Adipocyte (in vitro differentiated cells): ENCODE measurements at regions not wholly inside any gene's neighbourhood (a gene's known extent, or its start where the extent isn't known, plus 50 kb on each side); places are given as distances from the start of the nearest gene placed in this dataset.

Experiments
- DNase-seq: peaks from one replicate; pipeline ENCODE4 v3.0.0-alpha.2; 2015; ENCODE audit warnings: low read depth
- H3K27me3 ChIP-seq: replicated peaks from 2 replicates; pipeline ENCODE4 v1.7.0; 2013; ENCODE audit warnings: mild to moderate bottlenecking, low read length, moderate library complexity; ENCODE audit not compliant: control insufficient read depth, insufficient read depth
- H3K36me3 ChIP-seq: 2 replicates; pipeline ENCODE4 v1.7.0; 2013; ENCODE audit warnings: low read length, mild to moderate bottlenecking, moderate library complexity; ENCODE audit not compliant: control insufficient read depth, insufficient read depth, severe bottlenecking
- H3K4me1 ChIP-seq: 2 replicates; pipeline ENCODE4 v1.7.0; 2013; ENCODE audit warnings: mild to moderate bottlenecking, low read length, moderate library complexity; ENCODE audit not compliant: control insufficient read depth, insufficient read depth
- H3K4me3 ChIP-seq: 2 replicates; pipeline ENCODE4 v1.7.0; 2013; ENCODE audit warnings: mild to moderate bottlenecking, low read length, moderate library complexity
- H3K9ac ChIP-seq: 2 replicates; pipeline ENCODE4 v1.7.0; 2013; ENCODE audit warnings: mild to moderate bottlenecking, low read length, moderate library complexity
- H3K9me3 ChIP-seq: 2 replicates; pipeline ENCODE4 v1.7.0; 2013; ENCODE audit warnings: mild to moderate bottlenecking, low read length, moderate library complexity; ENCODE audit not compliant: control insufficient read depth

DNA sequence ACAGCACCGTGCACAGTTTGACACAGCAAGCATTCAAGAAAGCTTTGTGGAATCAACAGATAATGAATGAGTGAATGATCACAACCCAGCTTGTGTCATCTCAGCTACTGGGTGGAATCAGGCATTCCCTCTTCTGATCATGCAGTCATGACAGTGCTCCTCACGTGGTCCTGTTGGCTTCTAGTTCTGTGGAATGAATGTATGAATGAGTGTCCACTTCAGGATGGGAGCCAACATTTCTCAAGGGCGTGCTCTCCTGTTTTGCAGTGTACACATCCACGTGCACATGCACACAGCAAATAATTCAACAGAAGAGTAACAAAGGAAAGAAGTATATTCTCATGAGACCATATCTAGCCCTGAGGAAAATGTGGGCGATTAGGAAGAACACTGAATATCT is 133.1 kb upstream of the NPVF start:
- Histone ChIP-seq H3K4me1 (no peaks in the 10 kb centered on the region), H3K4me3 (no peak overlapping the region), H3K27me3 (peaks cover 15% of the 10 kb centered on the region), H3K9ac (no peak overlapping the region), H3K9me3 (no peaks in the 10 kb centered on the region), H3K36me3 (no peaks in the 10 kb centered on the region)
- DNase-seq: no peak

DNA sequence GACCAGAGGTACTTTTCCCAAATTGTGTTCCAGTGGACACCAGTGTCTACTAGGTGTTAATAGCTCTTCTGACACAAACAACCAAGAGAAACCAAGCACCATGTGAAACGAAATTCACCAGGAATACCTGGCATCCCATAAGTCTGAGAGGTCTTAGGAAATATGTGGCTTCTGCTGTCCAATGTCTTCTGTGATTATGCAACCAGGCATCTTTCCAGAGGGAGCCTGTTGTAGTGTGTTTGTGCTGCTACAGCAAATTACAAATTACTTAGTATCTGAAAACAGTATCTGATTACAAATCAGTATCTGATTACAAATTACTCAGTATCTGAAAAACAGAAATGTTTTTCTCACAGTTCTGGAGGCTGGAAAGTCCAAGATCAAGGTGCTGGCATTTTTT is 133.6 kb upstream of the NPVF start:
- Histone ChIP-seq H3K4me1 (no peaks in the 10 kb centered on the region), H3K36me3 (no peaks in the 10 kb centered on the region)

DNA sequence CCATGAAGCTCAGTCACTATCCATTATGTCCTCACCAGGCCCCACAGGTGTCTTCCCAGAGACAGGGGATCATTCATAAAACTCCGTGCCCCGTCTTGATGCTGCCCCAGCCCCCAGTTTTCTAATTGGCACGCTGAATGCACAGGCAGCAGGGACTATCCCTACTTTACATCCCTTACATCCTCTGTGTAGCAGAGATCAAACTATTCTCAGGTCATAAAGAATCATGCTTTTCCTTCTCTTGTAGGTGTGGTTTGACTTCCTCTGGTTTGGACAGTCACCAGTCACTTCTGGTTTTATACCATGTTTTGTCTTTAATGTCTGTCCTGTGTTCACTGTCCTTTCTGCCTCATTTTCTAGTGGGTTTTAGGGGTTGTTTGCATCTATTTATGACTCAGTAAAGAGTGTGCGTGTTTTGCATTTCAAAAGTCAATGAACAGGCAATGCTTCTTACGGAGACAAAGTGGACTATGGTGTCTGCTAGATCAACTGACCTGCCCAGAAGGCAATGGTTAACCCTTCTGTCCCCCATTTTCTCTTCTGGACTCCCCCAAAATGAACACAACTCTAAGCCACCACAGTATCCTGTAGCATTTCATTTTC is 140.4 kb upstream of the NPVF start:
- no peaks in the 10 kb centered on the region for H3K36me3 ChIP-seq
- peaks cover 22% of the 10 kb centered on the region for H3K9me3 ChIP-seq
- H3K4me3 ChIP-seq: no peak overlapping the region
- DNase-seq: no peak
- no peak overlapping the region for H3K9ac ChIP-seq
- H3K4me1 ChIP-seq: no peaks in the 10 kb centered on the region
- peaks cover 4% of the 10 kb centered on the region for H3K27me3 ChIP-seq

More for the DNA sequence above, 133.6 kb upstream of the NPVF start:
- Histone ChIP-seq H3K9me3 (no peaks in the 10 kb centered on the region), H3K4me3 (no peak overlapping the region), H3K9ac (no peak overlapping the region), H3K27me3 (peaks cover 15% of the 10 kb centered on the region)
- DNase-seq: no peak

DNA sequence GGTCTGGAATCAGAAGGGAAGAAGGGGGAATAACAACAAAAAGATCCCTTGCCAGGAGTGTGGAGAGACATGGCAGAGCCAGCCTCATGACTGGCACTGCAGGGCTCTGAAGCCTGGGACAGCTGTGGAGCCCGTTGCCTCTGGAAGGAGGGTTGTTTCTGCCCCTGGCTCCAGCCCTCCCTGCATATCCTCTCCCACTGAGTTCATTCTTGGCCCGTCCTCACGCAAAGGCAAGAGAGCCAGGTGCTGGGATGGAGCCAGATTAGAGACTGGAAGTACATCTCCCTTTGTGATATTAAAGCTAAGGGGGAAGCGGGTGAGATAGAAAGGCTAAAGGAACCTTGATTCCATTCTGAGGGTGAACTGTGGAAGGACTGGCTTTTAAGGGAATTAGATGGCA is 141.5 kb upstream of the NPVF start:
- Histone ChIP-seq H3K4me3 (no peak overlapping the region), H3K9me3 (peaks cover 22% of the 10 kb centered on the region), H3K4me1 (no peaks in the 10 kb centered on the region), H3K36me3 (no peaks in the 10 kb centered on the region), H3K27me3 (peaks cover 3% of the 10 kb centered on the region), H3K9ac (no peak overlapping the region)
- DNase-seq: no peak

DNA sequence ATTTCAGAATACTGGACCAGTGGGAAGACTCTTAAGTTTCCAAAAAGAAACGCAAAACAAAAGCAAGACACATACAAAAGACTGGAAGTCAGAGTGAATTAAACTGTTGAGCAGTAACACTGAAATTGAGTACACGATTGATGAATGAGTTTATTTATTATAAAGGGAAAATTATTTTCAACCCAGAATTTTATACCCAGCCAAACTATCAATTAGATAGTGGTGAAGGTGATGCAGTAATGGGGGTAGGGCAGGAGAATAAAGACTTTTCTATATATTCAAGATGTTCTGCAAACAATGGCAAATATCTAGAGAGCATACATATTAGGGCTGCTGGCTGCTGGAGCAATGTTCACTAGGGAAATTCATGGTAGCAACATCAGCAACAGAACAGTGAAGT is 143.7 kb upstream of the NPVF start:
- no peak for DNase-seq
- no peak overlapping the region for H3K4me3 ChIP-seq
- H3K27me3 ChIP-seq: peaks cover 3% of the 10 kb centered on the region
- H3K4me1 ChIP-seq: no peaks in the 10 kb centered on the region
- H3K9ac ChIP-seq: no peak overlapping the region
- H3K36me3 ChIP-seq: no peaks in the 10 kb centered on the region
- H3K9me3 ChIP-seq: peaks cover 22% of the 10 kb centered on the region

DNA sequence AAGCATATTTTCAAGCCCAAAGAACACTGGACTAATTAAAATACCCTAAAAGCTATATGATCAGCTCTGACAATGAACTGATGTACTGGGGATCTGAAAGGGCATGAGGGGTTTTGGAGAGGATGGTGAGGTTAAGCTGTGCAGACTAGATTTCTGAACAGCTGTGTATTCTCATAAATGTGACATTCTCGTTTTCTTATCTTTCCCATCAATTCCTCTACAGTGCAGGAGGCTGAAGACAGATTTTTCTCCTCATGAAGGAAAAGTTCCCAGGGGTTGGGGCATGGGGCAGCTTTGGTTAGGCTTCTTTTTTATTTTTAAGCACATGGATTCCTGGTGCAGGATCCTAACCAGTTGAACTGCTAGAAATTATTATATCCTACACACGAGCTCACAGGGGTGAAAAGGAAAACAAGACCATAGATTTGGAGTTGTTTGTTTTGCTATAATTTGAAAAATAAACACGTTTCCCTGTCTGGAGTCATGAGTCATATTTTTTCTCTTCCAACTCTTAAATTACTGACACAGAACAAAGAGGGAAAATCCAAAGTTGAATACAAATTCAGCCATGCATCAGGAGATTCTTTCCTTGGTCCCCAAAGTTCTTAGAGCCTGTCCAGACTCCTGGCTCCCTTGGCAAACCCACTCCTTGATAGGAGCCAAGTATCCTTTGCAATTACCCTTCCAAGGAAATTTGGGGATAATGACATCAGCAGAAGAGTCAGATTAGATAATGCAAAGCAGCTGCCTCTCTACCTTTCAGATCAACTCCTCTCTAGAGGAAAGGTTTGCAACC is 147.7 kb upstream of the NPVF start:
- no peak overlapping the region for H3K4me3 ChIP-seq
- peaks cover 15% of the 10 kb centered on the region for H3K9me3 ChIP-seq
- no peaks in the 10 kb centered on the region for H3K36me3 ChIP-seq
- no peak for DNase-seq
- H3K9ac ChIP-seq: no peak overlapping the region
- no peaks in the 10 kb centered on the region for H3K27me3 ChIP-seq
- H3K4me1 ChIP-seq: no peaks in the 10 kb centered on the region

DNA sequence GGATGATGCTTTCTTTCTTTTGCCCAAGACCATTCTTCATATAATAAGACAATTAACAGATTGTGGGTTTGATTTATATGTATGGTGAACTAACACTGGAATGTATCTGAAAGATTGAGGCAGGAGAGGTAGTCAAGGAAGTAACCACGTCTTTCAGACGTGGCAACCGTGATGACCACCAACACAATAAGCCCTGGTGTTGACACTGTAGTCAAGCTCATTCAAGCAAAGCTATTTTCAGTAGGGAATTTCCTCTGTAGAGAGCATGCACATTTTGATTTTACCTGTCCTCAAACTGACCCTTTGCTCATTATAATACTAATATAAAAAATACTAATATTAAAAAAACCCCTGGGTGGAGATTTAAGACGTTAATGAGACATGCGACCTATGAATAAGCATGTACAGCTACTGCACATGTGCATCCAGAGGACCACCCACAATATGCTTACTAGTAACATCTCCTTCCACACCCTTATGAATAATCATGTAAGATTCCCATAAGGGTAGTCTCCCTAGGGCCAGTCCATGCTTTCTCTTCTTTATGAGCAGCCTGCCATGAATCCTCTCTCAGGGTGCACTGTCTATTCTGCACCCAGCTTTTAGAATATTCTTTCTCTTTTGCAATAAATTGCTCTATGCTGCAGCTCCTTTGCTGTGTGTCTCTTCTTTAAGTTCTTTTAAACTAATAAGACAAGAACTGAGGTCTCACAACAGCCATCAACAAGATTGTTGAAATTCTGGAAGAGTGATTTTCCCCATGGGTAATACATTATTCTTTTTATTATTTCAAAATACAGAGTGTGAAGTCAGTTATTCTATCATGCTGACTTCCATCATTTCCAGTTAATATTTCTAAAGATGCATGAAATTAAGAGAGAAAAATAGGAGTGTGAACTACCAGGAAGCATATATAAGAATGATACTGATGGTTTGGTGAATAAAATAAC is 151.3 kb upstream of the NPVF start:
- no peak for DNase-seq
- H3K9ac ChIP-seq: no peak overlapping the region
- no peaks in the 10 kb centered on the region for H3K36me3 ChIP-seq
- peaks cover 4% of the 10 kb centered on the region for H3K27me3 ChIP-seq
- H3K9me3 ChIP-seq: no peaks in the 10 kb centered on the region
- no peaks in the 10 kb centered on the region for H3K4me1 ChIP-seq
- H3K4me3 ChIP-seq: no peak overlapping the region

DNA sequence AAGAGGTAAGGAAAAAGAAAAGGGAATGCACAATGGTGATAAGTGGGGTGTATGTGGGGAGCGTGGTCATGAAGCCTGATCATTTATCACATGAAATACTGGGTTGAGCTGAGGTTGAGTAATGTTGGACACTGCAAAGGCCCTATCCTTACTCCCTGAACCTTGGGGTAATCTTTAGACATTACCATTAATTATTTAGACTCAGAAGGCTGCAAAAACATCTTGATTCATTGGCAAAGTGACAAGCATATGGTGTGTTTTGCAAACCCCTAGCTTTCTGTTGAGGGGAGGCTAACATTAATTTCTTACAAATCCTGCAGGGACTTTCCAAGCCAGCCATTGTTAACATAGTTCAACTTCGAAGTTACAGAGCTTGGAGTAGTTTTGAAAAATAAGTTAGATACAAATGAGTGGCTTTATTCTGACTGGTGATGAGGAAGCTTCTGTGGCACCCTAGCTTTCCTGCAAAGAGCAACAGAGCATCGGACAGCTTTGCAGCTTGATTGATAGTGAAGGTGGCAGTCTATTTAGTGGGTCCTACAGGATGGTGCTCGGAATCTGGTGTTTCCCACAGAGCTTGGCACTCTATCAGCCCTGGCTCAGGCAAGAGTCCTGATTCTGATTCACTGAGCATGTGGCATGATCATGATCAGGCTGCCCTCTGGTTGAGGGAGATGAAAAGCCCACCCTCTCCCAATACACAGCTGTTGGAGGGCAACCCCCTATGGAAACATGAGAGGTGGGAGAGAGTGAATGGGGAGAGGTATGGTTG is 153.7 kb upstream of the NPVF start:
- H3K4me3 ChIP-seq: no peak overlapping the region
- H3K9ac ChIP-seq: no peak overlapping the region
- H3K36me3 ChIP-seq: no peaks in the 10 kb centered on the region
- no peaks in the 10 kb centered on the region for H3K4me1 ChIP-seq
- DNase-seq: no peak
- H3K9me3 ChIP-seq: no peaks in the 10 kb centered on the region
- H3K27me3 ChIP-seq: peaks cover 4% of the 10 kb centered on the region

DNA sequence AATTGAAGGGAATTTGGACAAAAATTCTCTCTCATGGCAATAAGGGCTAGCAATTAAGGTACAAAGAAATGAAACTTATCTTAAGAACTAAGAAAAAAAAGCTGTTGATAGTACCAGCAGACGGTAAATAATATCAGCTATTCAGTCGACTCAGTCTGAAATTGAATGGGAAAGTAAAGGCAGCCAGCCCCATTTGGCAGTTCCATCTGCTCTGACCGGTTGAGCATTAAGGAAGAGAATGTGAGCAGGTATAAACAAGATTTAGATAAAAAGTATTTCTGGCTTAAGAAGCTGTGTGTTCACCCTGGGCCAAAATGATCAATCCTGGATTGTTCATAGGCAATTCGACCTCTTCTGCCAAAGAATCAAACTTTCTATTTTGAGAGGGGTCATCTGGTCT is 154.6 kb upstream of the NPVF start:
- no peak overlapping the region for H3K4me3 ChIP-seq
- H3K36me3 ChIP-seq: no peaks in the 10 kb centered on the region
- no peak overlapping the region for H3K9ac ChIP-seq
- H3K4me1 ChIP-seq: no peaks in the 10 kb centered on the region
- H3K9me3 ChIP-seq: no peaks in the 10 kb centered on the region
- no peak for DNase-seq
- H3K27me3 ChIP-seq: peaks cover 4% of the 10 kb centered on the region

DNA sequence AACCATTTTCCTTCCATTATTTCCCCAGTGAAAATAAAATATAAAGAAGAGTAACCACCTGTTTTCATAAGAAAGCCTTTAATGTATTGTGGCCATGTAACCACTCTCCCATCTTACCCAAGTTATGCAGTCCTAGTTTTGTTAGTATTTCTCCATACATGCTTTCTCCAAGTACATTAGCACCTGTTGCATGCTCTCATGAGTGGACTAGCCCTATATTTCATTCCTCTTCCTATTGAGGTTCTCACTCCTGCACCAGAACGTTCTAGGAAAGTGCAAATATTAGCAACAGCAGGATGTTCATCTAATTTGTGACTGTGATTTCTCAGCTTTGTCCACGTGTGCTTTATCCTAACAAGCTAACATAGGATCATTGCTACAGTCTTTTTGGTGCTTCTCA is 155.1 kb upstream of the NPVF start:
- H3K4me3 ChIP-seq: no peak overlapping the region
- H3K9ac ChIP-seq: no peak overlapping the region
- no peaks in the 10 kb centered on the region for H3K36me3 ChIP-seq
- H3K9me3 ChIP-seq: no peaks in the 10 kb centered on the region
- DNase-seq: no peak
- peaks cover 4% of the 10 kb centered on the region for H3K27me3 ChIP-seq
- no peaks in the 10 kb centered on the region for H3K4me1 ChIP-seq
